Renal pelvis (tissue), 1 donor: ENCODE measurements at regions not wholly inside any gene's neighbourhood (a gene's known extent, or its start where the extent isn't known, plus 50 kb on each side); places are given as distances from the start of the nearest gene placed in this dataset.
"Not testable (repeated sequence)": the region's sequence is repeated elsewhere in the genome, so short reads cannot be mapped to it uniquely, and the experiment has no call there.

Experiments used
- DNase-seq: peaks from one replicate; pipeline ENCODE4 v3.0.0-alpha.2; 2013

DNA sequence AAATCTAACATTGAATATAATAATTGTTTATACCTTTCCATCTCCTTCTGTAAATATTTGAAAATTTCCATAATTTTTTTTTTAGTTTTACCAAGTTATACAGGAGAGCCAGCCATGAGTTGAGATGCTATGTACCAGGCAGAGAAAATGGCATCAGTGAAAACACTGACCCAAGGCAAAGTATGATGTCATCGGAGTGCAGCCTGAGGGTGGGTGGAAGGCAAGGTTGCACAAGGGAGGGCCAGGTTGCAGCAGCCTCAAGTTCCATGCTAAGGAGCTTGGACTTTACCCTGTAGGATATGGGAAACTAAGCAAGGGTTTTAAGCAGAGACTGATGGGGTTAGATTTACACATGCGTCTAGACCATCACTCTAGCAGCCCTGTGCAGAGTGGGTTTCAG, 441.1 kb downstream of the BCAT1 start:
- no peak for DNase-seq

- no peak for DNase-seq
Measured at GRCh38 chr12:24505366-24506015, 443.4 kb downstream of the BCAT1 start.

- not testable (repeated sequence) for DNase-seq
Measured at GRCh38 chr12:24503477-24503876, 445.4 kb downstream of the BCAT1 start.

GRCh38 chr12:24500831-24501230, 448.1 kb downstream of the BCAT1 start:
- DNase-seq: no peak

GRCh38 chr12:24500421-24500820, 448.5 kb downstream of the BCAT1 start:
- no peak for DNase-seq

GRCh38 chr12:24499151-24500146, 449.5 kb downstream of the BCAT1 start:
- no peak for DNase-seq

DNA sequence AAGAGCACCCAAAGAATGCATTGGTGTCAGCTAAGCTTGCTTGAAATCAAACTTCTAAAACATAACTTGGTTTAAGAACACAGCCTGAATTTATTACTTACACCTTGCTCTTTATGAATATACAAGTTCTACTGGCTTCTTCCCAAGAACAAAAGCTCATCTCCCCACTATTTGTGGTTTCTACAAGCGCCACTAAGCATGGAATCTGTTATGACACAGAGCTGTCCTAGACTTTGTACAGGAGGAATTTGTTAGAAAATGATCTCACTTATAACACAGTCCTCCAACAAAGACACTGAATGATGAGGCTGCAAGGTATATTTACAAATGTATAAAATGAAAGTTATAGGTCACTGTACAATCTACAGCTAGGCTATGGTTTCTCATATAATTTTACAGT, 452.1 kb downstream of the BCAT1 start:
- DNase-seq: no peak

GRCh38 chr12:24494401-24494800, 454.5 kb downstream of the BCAT1 start:
- DNase-seq: no peak

DNA sequence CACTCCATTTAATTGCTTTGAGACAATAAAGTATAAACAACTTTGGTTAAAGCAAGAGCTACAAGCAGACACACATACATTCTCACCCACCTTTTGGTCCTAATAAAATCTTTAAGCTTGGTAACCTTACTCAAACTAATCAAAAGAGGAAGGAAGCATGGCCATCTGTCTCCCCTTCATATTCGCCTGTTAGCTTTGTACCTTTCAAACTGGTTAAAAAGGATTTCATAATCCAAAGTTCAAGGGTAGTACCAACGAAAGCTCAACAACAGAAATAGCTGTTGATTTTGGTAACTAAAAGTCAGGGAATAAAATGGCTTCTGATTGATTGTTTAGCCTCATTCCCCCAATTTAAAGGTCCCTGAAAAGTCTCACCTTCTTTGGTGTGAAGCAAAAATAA, 456.9 kb downstream of the BCAT1 start:
- no peak for DNase-seq

DNA sequence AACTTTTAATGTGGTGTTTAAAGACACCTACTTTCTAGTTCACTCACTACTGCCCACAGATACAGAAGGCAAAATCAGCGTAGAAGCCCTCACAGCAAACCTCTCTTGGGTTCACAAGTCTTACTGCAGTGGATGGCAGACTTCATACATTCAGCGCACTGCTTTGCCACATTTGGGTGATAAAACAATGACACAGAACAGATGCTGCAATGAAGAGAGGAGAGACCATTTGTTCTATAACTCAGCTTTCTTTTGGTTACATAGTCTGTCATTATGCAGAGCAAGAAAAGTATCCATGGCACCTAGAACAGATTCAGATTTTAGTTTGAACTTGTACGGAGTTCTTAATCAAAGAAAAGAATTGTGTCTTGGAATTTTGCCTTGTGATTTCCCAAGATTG, 459.0 kb downstream of the BCAT1 start:
- no peak for DNase-seq

DNA sequence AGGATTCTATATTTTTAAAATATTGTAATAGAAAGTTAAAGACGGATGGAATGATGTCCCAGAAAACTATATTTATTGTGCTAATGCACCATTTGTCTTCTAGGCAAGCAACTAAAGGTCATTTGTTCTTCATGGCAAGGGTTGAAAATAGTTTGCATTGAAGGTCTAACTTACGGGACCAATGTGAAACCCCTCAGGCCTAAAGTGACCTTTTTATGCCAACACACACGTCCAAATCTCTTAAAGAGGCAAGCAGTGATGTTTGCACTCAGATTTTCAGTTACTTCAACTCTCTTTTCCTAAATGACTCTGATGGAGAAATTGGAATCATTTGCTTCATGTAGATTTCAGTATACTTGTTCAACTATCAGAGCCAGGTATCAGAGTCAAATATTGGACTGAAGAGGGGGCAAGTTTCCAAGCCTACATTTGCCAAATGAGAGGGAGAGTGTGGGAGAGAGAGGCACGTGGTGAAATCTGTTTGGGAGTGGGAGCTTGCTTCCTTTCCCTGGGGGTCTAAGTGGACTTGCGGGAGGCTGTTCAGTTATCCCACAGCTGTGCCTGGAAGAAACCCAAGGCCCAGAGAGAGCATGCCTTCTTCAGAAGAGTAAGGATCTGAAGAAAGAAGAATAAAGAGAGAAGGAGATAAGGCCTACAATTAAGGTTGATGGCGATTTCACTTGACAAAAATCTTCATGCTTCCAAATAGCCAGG, 459.8 kb downstream of the BCAT1 start:
- no peak for DNase-seq

GRCh38 chr12:24488091-24488596, 460.8 kb downstream of the BCAT1 start:
- DNase-seq: no peak

DNA sequence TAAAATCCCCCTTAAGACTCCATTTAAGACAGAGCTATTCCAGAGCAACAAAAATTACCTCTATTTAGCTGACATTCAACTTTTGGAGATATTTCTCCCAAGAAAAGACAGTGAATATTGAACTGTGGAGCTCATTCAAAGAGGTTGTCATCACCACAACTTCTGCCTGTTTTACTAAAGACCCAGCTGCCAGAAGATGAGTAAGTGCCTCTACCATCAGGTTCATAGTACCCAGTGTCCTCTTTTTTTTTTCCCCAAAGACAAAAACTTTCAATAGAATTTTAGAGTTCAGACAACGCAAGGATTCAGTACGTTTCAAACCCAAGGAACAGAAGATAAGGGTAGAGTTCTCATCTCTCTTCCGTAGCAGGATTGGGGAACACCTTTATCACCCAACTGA, 461.3 kb downstream of the BCAT1 start:
- DNase-seq: no peak

DNA sequence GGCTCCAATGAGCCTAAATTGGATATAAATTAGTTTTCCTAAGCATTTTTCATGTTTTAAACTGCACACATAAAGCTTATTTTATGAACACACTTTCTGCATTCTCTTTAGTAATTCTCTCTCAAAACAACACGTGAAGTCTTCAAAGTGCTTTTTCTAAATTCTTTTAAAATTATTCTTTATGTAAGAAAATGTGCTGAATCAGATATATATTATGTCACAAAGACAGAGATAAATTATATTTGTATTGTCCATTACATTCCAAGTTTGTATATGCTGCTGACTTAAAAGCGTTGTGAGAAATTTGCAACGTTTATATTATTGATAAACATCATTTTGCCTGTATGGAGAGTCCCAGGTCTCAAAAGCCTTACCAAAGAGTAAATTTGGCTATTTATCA, 465.2 kb downstream of the BCAT1 start:
- no peak for DNase-seq

- DNase-seq: no peak
Measured at GRCh38 chr12:24482882-24483604, 465.9 kb downstream of the BCAT1 start.

DNA sequence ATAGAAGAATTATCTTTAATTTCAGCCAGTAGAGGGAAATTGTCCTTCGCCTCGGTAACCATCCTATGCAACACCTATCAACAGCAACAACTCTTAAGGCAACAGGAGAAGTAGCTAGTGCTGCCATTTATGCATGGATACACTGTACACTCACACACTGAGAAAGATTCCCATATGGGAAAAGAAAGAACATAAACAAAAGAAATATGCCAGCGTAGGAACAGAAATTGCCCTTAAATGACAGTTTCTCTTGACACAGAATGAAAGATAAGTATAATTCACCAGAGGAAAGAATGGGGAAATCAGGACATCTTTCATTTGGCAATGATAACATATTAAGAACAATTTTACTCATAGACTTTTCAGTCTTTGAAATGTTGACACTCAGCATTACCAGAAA, 466.9 kb downstream of the BCAT1 start:
- no peak for DNase-seq

DNA sequence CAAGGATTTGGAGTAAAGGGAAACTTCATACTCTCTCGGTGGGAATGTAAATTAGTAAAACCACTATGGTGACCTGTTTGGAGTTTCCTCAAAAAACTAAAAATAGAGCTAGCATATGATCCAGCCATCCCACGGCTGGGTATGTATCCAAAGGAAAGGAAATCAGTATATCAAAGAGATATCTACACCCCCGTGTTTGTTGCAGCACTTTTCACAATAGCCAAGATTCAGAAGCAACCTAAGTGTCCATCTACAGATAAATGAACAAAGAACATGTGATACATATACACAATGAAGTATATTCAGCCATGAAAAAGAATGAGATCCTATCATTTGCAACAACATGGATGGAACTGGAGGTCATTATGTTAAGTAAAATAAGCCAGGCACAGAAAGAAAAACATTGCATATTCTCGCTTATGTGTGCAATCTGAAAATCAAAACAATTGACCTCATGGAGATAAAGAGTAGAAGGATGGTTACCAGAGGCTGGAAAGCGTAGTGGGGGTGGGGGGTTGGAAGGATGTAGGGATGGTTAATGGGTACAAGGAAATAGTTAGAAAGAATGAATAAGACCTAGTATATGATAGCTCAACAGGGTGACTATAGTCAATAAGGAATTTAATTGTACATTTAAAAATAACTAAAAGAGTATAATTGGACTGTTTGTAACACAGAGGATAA, 468.0 kb downstream of the BCAT1 start:
- DNase-seq: no peak

DNA sequence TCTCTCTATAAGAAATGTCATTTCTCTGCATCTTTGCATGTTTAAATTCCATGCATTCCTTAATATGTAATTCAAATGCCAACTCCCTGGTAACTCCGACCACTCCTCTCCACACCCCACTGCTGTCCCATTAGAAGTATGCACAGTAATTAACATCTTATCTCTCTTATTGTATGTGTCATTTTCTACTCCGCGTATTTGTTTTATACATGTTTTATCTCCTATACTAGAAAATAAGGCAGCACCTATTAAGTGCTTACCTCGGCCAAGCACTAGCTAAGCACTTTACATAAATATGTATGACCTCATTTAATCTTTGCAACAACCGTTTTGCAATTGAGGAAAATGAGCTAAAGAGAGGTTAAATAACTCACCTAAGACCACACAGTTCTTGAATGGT, 469.8 kb downstream of the BCAT1 start:
- DNase-seq: no peak

- DNase-seq: no peak
Measured at GRCh38 chr12:24478254-24478653, 470.6 kb downstream of the BCAT1 start.

DNA sequence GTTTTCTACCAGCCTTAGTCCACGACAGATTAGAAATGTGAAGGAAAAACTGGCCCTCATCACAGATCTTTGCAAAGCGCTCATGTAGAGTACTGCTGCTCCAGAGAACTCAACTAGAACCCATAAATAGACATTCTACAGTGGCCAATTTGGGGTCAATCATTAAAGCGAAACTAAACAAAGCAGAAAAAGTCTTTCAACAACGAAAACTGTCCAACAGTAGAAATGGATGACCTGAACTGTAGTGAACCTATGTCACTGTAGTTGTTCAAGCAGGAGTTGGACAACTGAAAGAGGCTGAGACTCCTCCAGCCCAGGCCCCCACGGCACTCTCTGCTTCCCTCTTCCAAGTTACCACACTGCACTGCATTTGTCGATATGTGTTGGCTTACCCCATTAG, 472.6 kb downstream of the BCAT1 start:
- DNase-seq: no peak

- DNase-seq: no peak
Measured at GRCh38 chr12:24475337-24475736, 473.6 kb downstream of the BCAT1 start.
